ENCODE measurements at regions not wholly inside any gene's neighbourhood (a gene's known extent, or its start where the extent isn't known, plus 50 kb on each side); places are given as distances from the start of the nearest gene placed in this dataset.

- Histone ChIP-seq H3K36me3 (no peaks in the 10 kb centered on the region), H3K27me3 (no peaks in the 10 kb centered on the region), H3K9me3 (no peaks in the 10 kb centered on the region), H3K27ac (no peak overlapping the region), H3K4me1 (no peaks in the 10 kb centered on the region), H3K4me3 (no peak overlapping the region)
- DNase-seq (ENCODE audit: low spot score in 2 of 2): no peak
- no peak for TF ChIP-seq CTCF (IDR thresholded peaks at IDR 0.05)
- intact Hi-C loops (cut with DNase I): no loop called here
These were observed 150.8 kb downstream of the TLE3 start for GRCh38 chr15:69946870-69947269.

GRCh38 chr15:69947394-69947793 is 150.3 kb downstream of the TLE3 start:
- intact Hi-C loops (cut with DNase I): no loop called here
- Histone ChIP-seq H3K4me3 (no peak overlapping the region), H3K9me3 (no peaks in the 10 kb centered on the region), H3K27ac (no peak overlapping the region), H3K4me1 (no peaks in the 10 kb centered on the region), H3K27me3 (no peaks in the 10 kb centered on the region), H3K36me3 (no peaks in the 10 kb centered on the region)
- no peak for TF ChIP-seq CTCF (IDR thresholded peaks at IDR 0.05)
- DNase-seq (ENCODE audit: low spot score in 2 of 2): no peak

GRCh38 chr15:69949485-69949884 is 148.2 kb downstream of the TLE3 start:
- no peaks in the 10 kb centered on the region for H3K4me1 ChIP-seq
- DNase-seq (ENCODE audit: low spot score in 2 of 2): no peak
- H3K9me3 ChIP-seq: no peaks in the 10 kb centered on the region
- no peak overlapping the region for H3K27ac ChIP-seq
- no peaks in the 10 kb centered on the region for H3K36me3 ChIP-seq
- intact Hi-C loops (cut with DNase I): no loop called here
- H3K27me3 ChIP-seq: no peaks in the 10 kb centered on the region
- no peak overlapping the region for H3K4me3 ChIP-seq
- no peak for TF ChIP-seq CTCF (IDR thresholded peaks at IDR 0.05)

GRCh38 chr15:69951256-69951897 is 146.3 kb downstream of the TLE3 start:
- H3K27me3 ChIP-seq: no peaks in the 10 kb centered on the region
- no peak overlapping the region for H3K4me3 ChIP-seq
- DNase-seq (ENCODE audit: low spot score in 2 of 2): no peak
- H3K4me1 ChIP-seq: no peaks in the 10 kb centered on the region
- H3K9me3 ChIP-seq: no peaks in the 10 kb centered on the region
- intact Hi-C loops (cut with DNase I): no loop called here
- no peak overlapping the region for H3K27ac ChIP-seq
- no peak for TF ChIP-seq CTCF (IDR thresholded peaks at IDR 0.05)
- H3K36me3 ChIP-seq: no peaks in the 10 kb centered on the region

- Histone ChIP-seq H3K9me3 (no peaks in the 10 kb centered on the region), H3K36me3 (no peaks in the 10 kb centered on the region), H3K4me1 (no peaks in the 10 kb centered on the region), H3K27me3 (no peaks in the 10 kb centered on the region), H3K27ac (no peak overlapping the region), H3K4me3 (no peak overlapping the region)
- intact Hi-C loops (cut with DNase I): no loop called here
- DNase-seq (ENCODE audit: low spot score in 2 of 2): no peak
- TF ChIP-seq CTCF (IDR thresholded peaks at IDR 0.05): no peak
These were observed 145.7 kb downstream of the TLE3 start for GRCh38 chr15:69951898-69952555.
